Effector CD4-positive, alpha-beta T cell (primary cell): ENCODE measurements at regions not wholly inside any gene's neighbourhood (a gene's known extent, or its start where the extent isn't known, plus 50 kb on each side); places are given as distances from the start of the nearest gene placed in this dataset.
A peak's percentile ranks its signal among the peaks of the same experiment; 100 is the strongest.
"Not testable (repeated sequence)": the region's sequence is repeated elsewhere in the genome, so short reads cannot be mapped to it uniquely, and the experiment has no call there.

Experiments used
- DNase-seq: peaks from one replicate; pipeline ENCODE4 v3.0.0-alpha.2; 2020

DNA sequence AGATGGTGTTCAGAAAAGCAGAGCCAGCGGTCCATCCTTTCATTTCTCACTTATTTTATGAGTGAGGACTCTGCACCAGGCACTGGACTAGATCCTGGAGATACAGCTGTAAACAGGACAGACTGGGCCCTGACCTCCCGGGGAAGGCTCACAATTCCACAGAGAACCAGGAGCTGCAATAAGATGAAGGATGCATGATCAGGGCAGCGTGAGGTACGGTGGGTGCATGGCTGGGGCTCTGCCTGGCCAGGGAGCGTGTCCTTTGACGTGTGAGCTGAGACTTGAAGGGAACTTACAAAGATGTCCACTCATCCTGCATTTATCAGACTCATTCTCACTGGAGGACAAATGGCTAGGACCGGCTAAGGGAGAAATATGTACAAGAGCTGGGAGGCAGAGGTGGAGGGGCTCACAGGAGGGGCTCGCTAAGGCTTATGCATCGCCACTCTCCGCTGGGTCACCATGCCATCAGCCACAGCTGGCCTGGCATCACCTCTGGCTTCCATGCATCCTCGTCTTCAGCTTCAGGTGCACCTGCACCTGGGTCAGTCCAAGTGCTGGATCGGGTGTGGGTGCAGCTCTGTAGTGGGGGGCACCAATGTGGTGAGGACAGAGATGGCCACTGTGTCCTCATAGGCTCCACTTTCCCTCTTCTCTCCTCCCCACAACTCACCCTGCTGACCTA, 213.9 kb downstream of the TOMM20 start:
- no peak for DNase-seq

DNA sequence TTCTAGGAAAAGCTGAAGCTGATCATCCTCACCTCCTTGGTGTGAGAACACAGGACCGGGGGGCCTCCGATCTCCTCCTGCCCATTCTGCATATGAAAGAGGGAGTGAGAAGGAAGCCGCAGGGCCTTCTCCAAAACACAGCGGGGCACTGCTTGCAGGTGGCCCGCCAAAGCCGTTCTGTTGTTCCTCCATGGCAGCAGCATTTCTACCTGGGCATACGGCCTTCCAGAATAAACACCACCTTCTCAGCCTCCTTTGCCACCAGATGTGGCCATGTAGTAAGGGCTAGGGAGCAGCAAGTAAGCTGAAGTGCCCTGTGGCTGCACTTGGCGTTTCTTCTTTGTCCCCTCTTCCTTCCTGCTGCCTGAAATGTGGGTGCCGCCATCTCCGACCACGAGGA, 214.9 kb downstream of the TOMM20 start:
- no peak for DNase-seq

DNA sequence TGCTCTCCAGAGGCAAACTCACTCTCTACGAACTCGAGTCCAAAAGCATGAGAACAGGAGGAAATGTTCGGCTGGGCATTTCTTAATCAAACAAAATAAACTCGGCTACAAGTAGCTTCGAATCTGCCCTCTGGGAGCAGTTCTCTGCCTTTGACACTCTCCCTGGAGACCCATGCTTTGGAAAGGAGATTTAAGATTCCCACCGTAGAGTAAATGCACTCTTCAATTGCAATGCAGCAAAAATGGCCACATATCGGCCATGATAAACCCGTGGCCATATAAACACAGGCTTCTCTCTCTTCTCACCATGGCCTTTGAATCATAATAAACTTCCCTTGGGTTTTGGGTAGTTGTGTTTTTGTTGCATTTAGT, 215.4 kb downstream of the TOMM20 start:
- DNase-seq = no peak

DNA sequence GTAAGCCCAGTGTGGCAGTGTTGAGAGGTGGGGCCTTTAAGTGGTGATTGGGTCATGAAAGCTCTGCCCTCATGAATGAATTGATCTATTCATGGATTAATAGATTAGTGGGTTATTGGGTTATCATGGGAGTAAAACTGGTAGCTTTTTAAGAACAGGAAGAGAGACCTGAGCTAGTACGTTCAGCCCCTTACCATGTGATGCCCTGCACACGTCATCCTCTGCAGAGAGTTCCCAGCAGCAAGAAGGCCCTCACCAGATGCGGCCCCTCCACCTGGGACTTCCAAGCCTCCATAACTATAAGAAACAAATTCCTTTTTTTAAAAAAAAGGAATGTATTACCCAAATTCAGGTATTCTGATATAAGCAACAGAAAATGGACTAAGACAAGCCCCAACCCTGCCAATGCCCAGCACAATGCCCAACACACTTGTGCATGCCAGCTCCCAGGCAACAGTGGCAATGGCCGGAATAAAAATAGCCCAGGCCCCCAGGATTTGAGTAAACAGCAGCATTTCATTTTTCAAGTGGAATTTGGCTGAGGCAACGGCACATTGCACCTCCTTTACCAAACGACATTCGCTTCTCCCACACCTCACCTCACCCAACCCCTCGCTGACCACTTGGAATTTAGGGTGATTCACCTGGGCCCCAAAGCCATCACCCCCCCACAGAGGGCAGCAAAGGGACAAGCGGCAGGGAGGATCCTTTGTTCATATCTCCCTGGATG, 215.9 kb downstream of the TOMM20 start:
- DNase-seq = no peak

DNA sequence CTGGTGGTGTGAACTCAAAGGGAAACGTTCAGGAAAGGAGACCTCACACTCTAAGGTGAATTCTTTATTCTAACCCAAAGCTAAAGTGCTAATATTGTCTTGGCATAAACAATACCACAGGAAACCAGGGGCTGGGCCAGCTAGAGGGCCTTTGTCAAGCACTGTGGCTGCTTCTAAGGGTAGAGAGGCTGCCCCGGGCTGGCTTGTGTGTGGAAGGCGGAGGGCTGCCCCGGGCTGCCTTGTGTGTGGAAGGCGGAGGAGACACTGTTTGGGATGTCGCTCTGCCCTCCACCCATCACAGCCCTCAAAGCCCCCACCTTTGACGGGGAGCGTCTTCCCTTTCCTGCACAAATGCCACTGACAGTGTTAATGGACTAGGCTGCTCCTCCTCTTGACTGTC, 216.8 kb downstream of the TOMM20 start:
- DNase-seq = peak; percentile 48

DNA sequence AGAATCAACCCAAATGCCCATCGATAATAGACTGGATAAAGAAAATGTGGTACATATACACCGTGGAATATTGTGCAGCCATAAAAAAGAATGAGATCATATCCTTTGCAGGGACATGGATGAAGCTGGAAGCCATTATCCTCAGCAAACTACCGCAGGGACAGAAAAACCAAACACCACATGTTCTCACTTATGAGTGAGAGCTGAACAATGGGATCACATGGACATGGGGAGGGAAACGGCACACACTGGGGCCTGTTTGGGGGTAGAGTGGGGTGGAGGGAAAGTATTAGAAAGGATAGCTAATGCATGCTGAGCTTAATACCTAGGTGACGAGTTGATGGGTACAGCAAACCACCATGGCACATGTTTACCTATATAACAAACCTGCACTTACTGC, 217.5 kb downstream of the TOMM20 start:
- not testable (repeated sequence) for DNase-seq

DNA sequence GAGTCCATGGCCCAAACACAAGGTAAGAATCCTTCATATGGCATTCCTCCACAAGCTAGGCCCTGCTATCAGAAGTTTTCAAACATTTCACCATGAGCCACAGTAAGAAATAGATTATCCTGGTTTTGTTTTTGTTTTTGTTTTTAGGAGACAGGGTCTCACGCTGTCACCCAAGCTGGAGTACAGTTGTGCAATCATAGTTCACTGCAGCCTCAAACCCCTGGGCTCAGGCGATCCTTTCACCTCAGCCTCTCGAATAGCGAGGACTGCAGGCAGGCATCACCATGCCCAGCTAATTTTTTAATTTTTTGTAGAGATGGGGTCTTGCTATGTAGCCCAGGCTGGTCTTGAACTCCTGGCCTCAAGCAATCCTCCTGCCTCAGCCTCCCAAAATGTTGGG, 218.8 kb downstream of the TOMM20 start:
- no peak for DNase-seq

DNA sequence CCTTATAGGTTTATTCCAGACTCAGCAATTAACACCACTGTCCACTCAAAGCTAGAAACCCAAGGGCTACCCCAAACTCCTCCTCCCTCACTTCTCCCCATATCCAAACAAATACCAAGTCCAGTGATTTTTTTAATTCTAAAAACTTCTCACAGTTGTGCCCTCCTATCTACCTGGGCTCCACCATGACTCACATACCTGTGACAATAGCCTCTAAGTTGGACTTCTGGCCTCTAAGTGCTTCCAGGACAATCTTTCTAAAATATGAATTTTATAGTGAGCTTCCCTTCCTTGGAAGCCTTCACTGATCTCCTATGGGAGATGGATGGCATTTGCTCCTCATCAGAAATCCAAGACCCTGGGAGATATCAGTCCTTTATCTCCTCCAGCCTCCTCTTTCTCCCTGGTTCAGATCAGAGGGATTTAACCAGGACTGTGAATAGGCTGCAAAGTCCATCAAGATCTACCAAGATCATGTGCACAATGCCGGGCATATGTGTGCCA, 219.3 kb downstream of the TOMM20 start:
- DNase-seq = no peak

DNA sequence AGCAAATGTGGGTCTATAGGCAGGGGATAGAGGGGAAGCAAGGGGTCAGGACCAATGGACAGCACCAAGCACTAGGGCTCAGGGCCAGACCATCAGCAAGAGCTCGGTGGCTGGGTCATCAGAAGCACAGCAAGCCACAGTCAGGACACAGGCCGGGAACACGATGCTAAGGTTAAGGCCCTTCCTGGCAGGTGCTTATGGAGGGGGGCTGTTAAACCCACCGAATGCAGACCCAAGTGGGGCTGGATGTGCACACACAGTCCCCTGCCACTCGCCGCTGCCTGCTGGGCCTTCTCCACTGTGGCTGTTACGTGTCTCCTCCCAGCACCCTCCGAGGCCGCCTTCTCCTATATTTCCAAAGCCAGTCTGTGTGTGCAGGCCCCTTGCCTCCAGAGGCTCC, 220.1 kb downstream of the TOMM20 start:
- DNase-seq = no peak

DNA sequence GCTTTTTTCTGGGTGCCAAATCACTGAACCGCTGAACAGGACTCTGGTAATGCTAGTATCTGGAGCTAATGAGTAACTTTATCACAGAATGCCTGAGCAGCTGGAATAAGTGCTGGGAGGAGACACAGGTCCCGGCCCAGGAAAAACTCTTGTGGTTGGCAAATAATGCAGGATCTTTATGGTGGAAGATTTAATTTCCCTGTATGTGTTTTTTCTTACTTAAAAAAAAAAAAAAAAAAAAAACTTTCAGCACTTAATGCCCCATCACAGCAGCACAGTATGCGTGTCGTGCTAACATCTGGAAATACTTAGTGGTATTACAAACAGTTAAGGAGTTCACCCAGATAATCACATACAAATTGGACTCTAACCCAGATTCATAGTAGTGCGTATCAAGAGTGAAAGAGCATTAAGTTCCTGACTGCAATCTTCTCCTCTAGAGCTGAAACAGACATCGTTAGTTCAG, 220.7 kb downstream of the TOMM20 start:
- DNase-seq = no peak

DNA sequence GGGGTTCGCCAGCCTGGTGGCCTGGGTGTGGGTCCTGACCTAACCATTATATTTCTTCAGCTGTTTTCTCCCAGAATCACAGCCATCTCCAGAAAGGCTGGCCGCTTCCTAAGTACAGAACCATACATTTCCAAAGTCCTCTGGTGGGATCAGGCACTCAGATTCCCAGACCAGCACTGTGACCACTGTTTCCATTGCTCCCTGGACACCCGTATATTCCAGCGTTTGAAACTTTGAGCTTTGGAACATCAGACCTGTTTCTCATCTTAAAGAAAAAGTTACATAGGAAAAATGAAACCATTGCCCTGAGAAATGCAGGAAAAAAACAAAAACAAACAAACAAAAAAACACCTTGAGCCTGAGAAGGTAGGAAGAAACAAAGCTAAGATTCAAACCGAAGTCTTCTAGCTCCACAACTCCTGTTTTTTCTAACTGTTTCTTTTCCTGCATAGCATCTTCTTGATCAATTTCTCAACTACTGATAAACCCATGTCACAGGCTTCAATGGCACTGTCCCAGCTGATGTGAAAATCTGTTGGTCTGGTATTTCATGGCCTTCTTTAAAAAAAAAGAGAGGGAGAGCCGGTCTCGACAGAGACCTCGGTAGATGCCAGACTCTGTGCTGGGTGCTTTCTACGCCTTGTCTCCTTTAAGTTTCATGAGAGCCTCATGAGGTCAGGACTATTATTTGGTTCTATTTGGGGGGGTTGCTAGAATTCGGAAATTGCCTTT, 221.3 kb downstream of the TOMM20 start:
- no peak for DNase-seq

DNA sequence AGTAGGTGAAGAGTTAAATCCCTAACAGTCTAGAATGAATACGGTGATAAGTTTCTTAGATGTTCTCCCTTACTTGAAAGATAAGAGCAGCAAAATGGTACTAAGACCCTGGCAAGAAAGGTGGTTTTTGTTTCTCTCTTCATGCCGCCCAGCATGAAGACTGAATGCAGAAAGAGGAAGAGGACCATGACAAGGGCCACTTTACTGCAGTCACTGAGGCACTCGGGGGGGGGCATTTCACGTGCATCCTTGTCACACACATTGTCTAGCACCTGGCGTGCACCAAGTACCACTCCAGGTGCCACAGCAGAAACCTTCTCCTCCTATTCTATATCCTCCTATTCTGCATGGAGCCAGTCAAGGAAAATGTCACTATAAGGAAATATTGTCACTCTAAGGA, 222.0 kb downstream of the TOMM20 start:
- DNase-seq = no peak

DNA sequence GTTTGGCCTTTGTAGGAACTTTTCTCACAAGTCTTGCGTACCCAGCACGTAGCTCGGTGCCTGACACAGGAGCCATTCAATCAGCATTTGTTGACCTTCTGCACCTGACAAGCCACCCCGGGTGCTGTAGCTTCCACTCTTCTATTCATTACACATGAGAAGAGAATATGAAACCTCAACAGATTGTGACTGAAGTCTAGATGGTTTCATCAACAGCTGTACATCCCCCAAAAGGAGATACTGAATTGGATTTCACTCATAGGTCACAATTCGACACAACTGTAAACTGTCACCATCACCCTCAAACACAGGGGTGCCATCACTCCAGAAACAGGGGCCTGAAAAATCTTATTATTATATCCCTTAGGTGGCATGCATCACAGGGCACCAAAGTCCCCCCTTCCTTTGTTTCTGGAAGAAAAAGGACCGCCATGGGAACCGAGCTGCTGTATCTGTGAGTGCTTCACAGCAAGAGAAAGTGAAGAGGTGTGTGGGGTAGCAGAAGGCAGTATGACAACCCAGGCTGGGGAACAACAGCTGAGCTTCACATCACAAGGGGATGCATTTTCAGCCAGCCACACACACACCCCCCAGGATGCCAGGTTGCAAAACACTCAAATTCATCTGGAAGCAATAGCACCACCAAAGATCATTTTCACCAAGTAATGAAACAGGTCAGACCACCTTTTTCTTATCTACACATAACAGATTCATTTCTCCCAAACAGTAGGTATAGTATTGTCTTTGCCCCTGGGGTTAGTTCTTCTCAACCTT, 225.7 kb downstream of the TOMM20 start:
- DNase-seq = no peak

DNA sequence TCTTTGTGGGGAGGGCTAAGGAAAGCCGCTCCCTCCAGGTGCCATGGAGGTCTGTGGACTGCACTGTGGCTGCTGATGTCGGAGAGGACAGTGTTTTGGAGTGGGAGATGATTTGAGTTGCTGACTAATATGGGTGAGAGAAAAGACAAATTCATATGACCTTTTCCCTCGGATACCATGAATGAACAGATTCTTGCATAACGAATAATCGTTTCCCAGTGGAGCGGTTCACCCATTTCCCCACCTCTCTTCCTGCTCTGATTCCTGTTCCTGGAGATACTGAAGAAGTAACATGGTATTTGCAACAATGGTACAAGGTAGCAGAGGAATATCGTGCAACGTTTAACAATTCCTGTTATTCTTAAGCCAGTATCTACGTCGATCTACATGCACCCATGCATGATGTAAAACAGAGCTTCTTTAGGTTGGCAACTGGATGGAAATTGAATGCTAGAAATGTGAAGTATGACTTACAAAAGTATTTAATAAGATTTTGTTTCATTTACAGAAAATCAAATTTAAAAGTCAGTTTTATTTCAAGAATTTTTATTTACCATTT, 227.1 kb downstream of the TOMM20 start:
- no peak for DNase-seq

DNA sequence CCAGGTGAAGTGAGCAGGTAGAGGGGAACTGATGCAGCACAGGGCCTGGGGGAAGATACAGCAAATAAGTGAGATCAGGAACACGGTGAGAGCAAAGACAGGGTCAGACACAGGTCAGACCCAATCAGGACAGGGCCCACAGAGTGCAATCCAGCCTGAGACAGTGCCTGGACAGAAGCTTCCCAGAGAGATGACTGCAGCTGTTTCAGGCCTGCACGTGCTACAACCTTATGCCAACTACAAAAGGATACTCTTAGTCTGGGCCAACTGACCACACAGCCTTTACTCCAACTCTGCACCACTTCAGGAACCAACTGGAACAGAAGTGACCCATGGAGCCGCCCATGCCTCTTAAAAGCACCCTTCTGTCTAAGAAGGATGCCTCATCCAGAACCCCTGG, 228.0 kb downstream of the TOMM20 start:
- no peak for DNase-seq

DNA sequence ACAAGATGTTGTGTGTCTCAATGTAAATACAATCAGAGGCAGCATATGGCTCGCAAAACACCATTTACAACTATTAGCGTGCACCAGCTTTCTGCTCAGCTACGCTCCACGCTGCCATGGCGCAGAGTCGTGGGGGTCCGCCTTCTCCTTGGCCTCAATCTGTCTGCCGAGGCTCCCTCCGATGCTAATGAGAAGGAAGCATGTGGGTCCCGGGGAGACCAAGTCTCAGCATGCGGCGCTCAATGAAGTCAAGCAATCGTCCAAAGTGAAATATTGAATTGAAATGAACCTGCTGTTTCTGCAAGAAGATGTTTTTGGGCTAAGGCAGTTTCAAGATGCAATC, 228.9 kb downstream of the TOMM20 start:
- no peak for DNase-seq

DNA sequence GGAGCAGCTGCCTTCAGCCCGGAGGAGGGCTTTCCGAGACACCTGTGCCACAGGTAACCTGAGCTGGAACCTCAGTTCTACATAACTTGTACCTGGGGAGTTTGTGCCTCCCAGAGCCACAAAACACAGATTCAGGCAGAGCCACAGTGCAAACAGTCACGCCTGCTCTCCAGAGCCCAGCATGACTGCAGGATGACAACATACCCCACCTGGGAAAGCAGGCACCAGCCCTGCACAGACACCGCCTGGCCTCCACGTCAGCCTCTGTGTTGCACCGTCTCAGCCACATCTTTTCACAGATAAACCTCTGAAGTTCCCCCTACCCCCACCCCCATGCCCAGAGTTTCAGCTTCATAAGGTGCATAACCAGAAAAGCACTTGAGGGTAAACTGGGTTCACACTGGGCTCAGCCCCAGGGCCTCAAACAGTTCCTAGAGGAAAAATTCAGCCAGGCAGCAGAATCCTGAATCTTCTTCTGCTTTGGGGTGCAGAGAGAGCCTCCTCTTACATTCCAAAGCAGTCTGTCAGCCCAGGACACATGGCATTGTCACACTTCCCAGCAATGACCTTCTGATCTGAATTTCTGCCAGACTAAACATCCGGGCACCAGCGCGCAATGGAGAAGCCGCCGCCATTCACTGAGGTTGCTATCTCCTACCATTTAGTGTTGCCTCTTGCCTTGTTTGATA, 229.5 kb downstream of the TOMM20 start:
- no peak for DNase-seq

DNA sequence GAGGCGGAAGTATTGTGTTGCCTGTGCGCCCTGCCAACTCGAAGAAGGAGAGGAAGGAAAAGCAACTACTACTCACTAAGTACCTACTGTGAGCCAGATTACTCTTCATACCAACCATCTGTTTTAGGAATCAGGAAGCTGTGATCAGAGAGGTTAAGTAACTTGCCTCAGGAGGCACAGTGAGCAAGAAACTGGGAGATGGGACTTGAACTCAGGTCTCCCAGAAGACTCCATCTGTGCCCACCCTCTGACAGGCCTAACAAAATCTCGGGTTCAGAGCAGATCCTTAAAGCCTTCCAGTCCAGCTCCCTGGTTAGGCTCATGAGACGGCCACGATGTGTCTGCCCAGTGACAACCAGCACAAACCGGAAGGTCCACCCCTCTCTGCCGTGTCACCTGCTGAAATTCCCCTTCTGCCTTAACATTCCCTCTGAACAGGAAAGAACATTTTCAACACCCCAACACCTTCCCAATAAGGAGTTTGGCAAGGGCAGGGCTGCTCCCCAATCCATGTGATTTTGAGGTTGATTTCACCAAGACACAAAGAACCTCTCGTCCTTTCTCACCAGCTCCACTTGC, 230.1 kb downstream of the TOMM20 start:
- DNase-seq = no peak

DNA sequence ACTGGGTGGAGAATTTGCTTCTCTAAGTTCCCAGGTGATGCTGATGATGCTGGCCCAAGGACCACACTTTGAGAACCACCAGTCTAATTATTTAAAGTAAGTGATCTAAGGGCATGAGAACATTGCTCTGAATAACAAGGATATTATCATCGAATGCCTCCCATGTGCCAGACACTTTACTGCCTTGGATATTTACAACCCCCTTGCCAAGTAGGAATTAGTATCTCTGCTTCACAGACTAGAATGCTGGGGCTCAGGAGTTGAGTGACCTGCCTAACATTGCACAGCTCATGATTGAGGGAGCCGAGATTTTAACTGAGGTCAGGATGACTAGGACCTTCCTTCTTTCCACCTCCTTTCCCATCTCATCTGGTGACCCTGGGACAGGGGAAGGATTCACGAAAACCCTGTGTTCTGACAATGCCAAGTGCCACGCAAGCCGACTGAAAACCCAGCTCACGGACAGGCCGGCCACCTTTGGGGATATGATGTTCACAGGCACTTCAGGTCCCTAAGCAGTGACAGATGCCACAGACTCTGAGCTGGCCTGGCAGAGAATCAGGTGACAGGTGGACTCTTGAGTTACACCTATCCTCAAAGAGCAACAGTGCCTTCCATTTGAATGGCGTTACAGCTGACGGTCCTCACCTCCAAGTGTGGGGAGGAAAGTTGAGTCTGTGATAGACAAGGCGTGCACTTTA, 230.7 kb downstream of the TOMM20 start:
- DNase-seq = no peak

DNA sequence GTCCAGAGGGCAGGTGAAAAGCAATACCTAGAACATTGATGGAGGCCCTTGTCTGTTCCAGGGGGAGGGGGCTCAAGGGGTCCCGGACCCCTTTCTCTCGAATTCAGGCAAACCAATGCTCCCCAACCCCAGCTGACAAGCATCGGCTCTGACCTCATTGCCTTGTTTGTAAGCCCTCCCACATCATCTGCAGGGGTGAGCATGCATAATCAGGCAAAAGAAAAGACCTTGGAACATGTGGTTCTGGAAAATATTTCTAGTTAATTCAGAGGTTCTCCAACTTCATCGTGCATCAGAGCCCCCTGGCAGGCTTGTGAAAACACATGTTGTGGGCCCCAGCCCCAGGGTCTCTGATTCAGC, 231.3 kb downstream of the TOMM20 start:
- no peak for DNase-seq
